OCI-LY1 (cell line): ENCODE measurements at regions not wholly inside any gene's neighbourhood (a gene's known extent, or its start where the extent isn't known, plus 50 kb on each side); places are given as distances from the start of the nearest gene placed in this dataset.

Experiments used
- H2AFZ ChIP-seq: fragments of 200-600 bp; sonication (generic), shearing (Covaris generic); 2 replicates; pipeline ENCODE4 v1.6.0; 2014; ENCODE audit warnings: antibody characterized with exemption, mild to moderate bottlenecking, low read length
- H3F3A ChIP-seq: fragments of 200-600 bp; sonication (generic), shearing (Covaris generic); 2 replicates; pipeline ENCODE4 v1.6.0; 2014; ENCODE audit warnings: mild to moderate bottlenecking, antibody characterized with exemption, low read length, moderate library complexity; ENCODE audit not compliant: insufficient read depth
- H3K27ac ChIP-seq: fragments of 200-600 bp; sonication (generic); 2 replicates; pipeline ENCODE4 v1.5.1; 2014; ENCODE audit warnings: low read length, mixed run types, mild to moderate bottlenecking, low read depth; ENCODE audit not compliant: poor library complexity, severe bottlenecking
- H3K27me3 ChIP-seq: fragments of 200-600 bp; sonication (generic); 2 replicates; pipeline ENCODE4 v1.6.0; 2014; ENCODE audit warnings: antibody characterized with exemption, mild to moderate bottlenecking, low read length, moderate library complexity; ENCODE audit not compliant: insufficient read depth
- H3K36me3 ChIP-seq: fragments of 200-600 bp; sonication (generic); 2 replicates; pipeline ENCODE4 v1.6.1; 2014; ENCODE audit warnings: mild to moderate bottlenecking, antibody characterized with exemption, low read length, moderate library complexity, mixed read lengths; ENCODE audit not compliant: insufficient read depth
- H3K4me1 ChIP-seq: fragments of 200-600 bp; sonication (generic); 2 replicates; pipeline ENCODE4 v1.5.1; 2014; ENCODE audit warnings: mild to moderate bottlenecking, low read length, moderate library complexity; ENCODE audit not compliant: insufficient read depth, severe bottlenecking
- H3K4me2 ChIP-seq: fragments of 200-600 bp; sonication (generic), shearing (Covaris generic); 2 replicates; pipeline ENCODE4 v1.6.1; 2014; ENCODE audit warnings: low read length
- H3K4me3 ChIP-seq: fragments of 200-600 bp; sonication (generic); 2 replicates; pipeline ENCODE4 v1.5.1; 2014; ENCODE audit warnings: low read length, low read depth, mild to moderate bottlenecking, mixed read lengths; ENCODE audit not compliant: poor library complexity, severe bottlenecking
- H3K79me2 ChIP-seq: fragments of 200-600 bp; shearing (Covaris generic); 2 replicates; pipeline ENCODE4 v1.6.1; 2016; ENCODE audit warnings: mixed run types, low read length, mixed read lengths; ENCODE audit not compliant: insufficient read depth
- H3K9ac ChIP-seq: fragments of 200-600 bp; sonication (generic), shearing (Covaris generic); 2 replicates; pipeline ENCODE4 v1.6.1; 2014; ENCODE audit warnings: mild to moderate bottlenecking, low read length, mixed read lengths
- H3K9me2 ChIP-seq: fragments of 200-600 bp; sonication (generic), shearing (Covaris generic); 2 replicates; pipeline ENCODE4 v1.6.1; 2014; ENCODE audit warnings: low read depth, mild to moderate bottlenecking, low read length, mixed read lengths
- H3K9me3 ChIP-seq: fragments of 200-600 bp; shearing (Covaris generic); 2 replicates; pipeline ENCODE4 v1.6.1; 2014; ENCODE audit warnings: low read length, mixed read lengths
- H4K20me1 ChIP-seq: fragments of 200-600 bp; sonication (generic), shearing (Covaris generic); 2 replicates; pipeline ENCODE4 v1.6.0; 2016; ENCODE audit warnings: mild to moderate bottlenecking, low read length; ENCODE audit not compliant: insufficient read depth
- EZH2 ChIP-seq: fragments of 200-600 bp; sonication (generic), shearing (Covaris generic); IDR thresholded peaks from 2 replicates; pipeline ENCODE4 v1.8.0; 2017; ENCODE audit warnings: borderline replicate concordance, mixed run types, mild to moderate bottlenecking, antibody characterized with exemption, low read length, moderate library complexity, mixed read lengths
- TF ChIP-seq, protein P1 (sequence below): fragments of 200-600 bp; sonication (generic), shearing (Covaris generic); IDR thresholded peaks from 2 replicates; pipeline ENCODE4 v1.5.1; 2017; ENCODE audit warnings: mild to moderate bottlenecking, antibody characterized with exemption, low read length, moderate library complexity, mixed read lengths

DNA sequence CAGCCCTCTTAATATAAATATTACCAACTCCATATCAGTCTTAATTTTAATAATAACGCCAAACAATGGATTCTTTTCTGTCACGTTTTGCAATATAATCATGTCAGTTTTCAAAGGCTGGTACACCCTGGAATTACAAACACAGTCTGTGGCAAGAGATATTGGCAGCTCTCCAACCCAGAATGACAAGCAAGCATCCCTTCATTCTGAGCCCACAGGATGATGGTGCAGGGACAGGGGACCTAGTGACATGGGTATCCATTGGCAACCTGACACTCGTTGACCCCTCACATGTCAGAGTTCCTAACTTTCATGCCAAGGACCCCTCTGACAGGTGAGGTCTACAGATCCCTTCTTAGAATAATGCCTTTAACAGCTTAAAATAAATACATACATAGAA is 154.5 kb upstream of the TSC22D2 start:
- Histone ChIP-seq H3F3A (no peaks in the 10 kb centered on the region), H3K9me2 (no peaks in the 10 kb centered on the region), H3K79me2 (no peaks in the 10 kb centered on the region), H3K4me3 (no peak overlapping the region), H3K36me3 (no peaks in the 10 kb centered on the region), H3K9ac (no peak overlapping the region), H3K27me3 (no peaks in the 10 kb centered on the region; the same call in 1 of the 2 replicates), H3K4me2 (no peak overlapping the region), H2AFZ (no peak overlapping the region), H3K27ac (no peak overlapping the region), H4K20me1 (no peaks in the 10 kb centered on the region), H3K4me1 (no peaks in the 10 kb centered on the region), H3K9me3 (no peaks in the 10 kb centered on the region)
- TF ChIP-seq EZH2, result no peak
- TF ChIP-seq, protein P1, sequence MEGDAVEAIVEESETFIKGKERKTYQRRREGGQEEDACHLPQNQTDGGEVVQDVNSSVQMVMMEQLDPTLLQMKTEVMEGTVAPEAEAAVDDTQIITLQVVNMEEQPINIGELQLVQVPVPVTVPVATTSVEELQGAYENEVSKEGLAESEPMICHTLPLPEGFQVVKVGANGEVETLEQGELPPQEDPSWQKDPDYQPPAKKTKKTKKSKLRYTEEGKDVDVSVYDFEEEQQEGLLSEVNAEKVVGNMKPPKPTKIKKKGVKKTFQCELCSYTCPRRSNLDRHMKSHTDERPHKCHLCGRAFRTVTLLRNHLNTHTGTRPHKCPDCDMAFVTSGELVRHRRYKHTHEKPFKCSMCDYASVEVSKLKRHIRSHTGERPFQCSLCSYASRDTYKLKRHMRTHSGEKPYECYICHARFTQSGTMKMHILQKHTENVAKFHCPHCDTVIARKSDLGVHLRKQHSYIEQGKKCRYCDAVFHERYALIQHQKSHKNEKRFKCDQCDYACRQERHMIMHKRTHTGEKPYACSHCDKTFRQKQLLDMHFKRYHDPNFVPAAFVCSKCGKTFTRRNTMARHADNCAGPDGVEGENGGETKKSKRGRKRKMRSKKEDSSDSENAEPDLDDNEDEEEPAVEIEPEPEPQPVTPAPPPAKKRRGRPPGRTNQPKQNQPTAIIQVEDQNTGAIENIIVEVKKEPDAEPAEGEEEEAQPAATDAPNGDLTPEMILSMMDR, result no peak

DNA sequence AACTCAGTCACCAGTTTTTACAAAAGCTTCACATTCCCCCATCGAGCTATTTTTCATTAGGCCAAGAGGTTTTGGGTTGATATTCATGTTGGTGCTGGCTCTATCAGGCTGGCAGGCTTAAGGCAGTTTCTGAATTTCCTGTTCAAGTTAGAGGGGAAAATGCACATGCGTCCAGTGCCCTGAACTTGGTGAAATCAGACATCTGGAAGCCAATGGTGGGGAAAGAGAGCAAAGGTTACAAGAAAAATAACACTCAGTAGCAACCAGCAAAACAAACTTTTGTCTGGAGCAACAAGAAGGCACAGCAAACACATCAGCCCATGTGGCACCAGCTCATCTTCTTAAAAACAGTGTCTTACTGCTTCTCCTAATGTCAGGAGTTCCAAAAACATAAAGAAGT is 155.6 kb upstream of the TSC22D2 start:
- Histone ChIP-seq H2AFZ (no peak overlapping the region), H3K9ac (no peak overlapping the region), H3F3A (no peaks in the 10 kb centered on the region), H3K79me2 (no peaks in the 10 kb centered on the region), H3K9me2 (no peaks in the 10 kb centered on the region), H3K36me3 (no peaks in the 10 kb centered on the region), H3K9me3 (no peaks in the 10 kb centered on the region), H4K20me1 (no peaks in the 10 kb centered on the region), H3K27me3 (no peaks in the 10 kb centered on the region; the same call in 1 of the 2 replicates), H3K4me1 (peaks cover 4% of the 10 kb centered on the region), H3K27ac (no peak overlapping the region), H3K4me3 (no peak overlapping the region), H3K4me2 (no peak overlapping the region)
- no peak for TF ChIP-seq EZH2
- TF ChIP-seq, protein P1, result no peak

DNA sequence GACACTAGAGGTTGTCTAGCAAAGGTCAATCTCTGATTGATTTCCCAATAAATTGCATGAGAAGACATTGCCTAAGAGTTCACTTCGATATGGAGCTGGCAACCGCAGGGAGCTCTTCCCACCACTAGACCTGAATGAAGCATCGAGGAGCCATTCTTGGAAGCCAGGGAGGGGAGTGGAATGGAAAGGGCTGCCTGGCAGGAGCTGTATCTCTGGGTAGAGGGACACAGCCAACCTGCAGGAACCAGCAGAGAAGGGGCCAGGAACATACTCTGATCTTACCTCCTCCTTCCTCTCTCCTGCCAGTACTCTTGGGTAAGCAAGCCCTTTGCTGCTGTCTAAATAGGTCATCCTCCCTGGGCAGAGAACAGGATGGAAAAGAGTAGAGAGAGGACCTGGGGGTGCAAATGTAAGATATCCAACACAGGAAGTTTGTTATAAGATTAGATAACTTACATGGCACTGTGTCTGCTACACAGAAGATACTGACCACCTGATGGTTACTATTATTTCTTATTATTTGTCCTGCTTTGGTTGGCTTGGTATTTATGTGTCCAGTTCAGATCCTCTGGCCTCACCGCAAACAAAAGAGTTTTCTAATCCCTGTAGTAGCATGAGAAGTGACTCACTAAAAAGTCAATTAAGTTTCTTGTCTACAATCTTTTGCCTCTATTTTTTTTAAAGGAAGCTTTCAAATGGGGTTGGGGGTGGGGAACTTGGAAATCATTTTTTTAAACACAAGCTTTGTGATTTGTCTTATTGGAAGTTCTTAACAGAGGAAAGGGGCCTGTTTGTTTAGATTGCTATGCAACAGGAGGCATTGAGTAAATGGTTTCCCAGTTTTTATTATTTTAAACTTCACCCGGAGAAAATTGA is 156.7 kb upstream of the TSC22D2 start:
- no peaks in the 10 kb centered on the region for H3K36me3 ChIP-seq
- no peaks in the 10 kb centered on the region for H3K9me2 ChIP-seq
- no peak overlapping the region for H3K4me3 ChIP-seq
- H3F3A ChIP-seq, result no peaks in the 10 kb centered on the region
- H2AFZ ChIP-seq, result no peak overlapping the region
- no peaks in the 10 kb centered on the region; the same call in 1 of the 2 replicates for H3K27me3 ChIP-seq
- H3K27ac ChIP-seq, result no peak overlapping the region
- H3K79me2 ChIP-seq, result no peaks in the 10 kb centered on the region
- H3K9ac ChIP-seq, result no peak overlapping the region
- H3K9me3 ChIP-seq, result no peaks in the 10 kb centered on the region
- H3K4me1 ChIP-seq, result peaks cover 4% of the 10 kb centered on the region
- no peaks in the 10 kb centered on the region for H4K20me1 ChIP-seq
- TF ChIP-seq EZH2, result no peak
- TF ChIP-seq, protein P1, result no peak
- H3K4me2 ChIP-seq, result no peak overlapping the region
